ENCODE measurements at regions not wholly inside any gene's neighbourhood (a gene's known extent, or its start where the extent isn't known, plus 50 kb on each side); places are given as distances from the start of the nearest gene placed in this dataset.
A peak's percentile ranks its signal among the peaks of the same experiment; 100 is the strongest.
"Not testable (repeated sequence)": the region's sequence is repeated elsewhere in the genome, so short reads cannot be mapped to it uniquely, and the experiment has no call there.

DNA sequence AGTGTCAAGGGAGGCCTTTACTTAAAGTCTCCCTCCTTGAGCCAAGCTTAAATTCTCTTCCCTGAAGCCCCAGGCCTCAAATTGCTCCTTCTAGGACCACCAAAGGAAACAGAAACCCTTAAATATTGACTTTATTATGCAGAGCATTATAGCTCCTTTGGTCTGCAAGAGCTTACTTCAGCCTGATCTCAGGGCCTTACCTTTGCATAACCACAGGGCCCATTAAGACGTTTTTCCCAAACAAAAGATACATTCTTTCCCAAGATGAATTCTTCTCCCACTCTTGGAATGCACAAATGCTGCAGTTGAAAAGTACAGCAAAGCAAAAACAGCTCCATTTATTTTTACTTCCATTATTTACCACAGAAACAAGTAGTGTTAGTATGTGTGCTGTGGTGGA, 130.8 kb downstream of the B3GNT2 start:
- DNase-seq, result no peak

DNA sequence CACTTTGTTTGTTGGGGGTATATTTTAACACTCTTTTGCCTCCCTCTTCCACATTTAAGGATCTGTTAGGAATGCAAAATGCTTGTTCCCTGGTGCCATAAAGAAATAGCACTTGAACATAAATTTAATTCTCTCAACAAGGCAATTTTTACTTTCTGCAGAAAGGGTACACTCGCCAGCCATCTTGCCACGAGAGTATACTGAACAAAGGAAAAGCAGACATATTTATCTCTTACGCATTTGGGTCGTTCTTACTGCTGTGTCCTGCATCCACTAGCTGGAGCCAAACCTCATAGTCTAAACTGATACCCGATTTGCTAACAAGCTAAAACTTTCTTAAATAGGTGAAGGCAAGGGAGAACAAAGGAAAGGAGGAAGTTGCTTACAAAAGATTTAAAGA, 129.5 kb downstream of the B3GNT2 start:
- no peak for DNase-seq

DNA sequence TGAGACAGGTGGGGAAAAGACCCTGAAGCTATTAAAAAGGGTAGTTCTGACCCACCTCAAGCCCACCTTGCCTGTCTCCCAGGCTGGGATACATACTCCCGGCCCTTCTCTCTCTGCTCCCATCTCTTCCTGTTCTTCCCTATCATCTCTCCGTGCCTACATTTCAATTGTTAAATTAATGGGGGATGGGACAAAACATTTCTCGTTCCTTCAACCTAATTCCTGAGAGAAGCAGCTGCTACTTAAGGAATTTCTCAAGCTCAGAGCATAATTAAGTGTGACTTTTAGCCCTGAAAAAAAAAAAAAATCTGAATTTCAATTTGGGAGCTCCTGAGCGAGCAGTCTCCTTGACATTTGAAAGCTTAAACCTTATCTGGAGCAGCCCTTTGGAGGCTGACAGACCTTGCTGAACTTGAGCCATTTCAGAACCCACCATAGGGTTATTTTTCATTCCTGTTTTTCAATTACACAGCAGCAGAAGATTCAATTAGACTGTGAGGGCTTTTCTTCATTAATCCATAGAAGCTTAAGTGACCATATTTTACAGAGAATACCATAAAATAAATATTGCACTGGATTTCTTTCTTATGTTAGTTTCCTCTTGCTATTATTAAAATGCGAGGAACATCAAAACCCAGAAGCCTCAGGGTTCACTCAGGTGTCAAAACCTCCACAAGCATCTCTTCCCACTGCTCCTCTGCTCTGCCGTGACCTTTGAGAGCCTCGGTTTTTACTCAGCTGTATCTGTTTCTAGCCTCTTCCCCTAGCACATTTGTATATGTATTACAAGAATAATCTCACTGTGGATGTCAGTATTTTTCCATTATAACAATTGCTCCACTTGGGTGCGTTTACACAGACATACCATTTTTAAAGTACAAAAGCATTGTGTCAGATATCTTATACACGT, 125.7 kb downstream of the B3GNT2 start:
- DNase-seq, result no peak

DNA sequence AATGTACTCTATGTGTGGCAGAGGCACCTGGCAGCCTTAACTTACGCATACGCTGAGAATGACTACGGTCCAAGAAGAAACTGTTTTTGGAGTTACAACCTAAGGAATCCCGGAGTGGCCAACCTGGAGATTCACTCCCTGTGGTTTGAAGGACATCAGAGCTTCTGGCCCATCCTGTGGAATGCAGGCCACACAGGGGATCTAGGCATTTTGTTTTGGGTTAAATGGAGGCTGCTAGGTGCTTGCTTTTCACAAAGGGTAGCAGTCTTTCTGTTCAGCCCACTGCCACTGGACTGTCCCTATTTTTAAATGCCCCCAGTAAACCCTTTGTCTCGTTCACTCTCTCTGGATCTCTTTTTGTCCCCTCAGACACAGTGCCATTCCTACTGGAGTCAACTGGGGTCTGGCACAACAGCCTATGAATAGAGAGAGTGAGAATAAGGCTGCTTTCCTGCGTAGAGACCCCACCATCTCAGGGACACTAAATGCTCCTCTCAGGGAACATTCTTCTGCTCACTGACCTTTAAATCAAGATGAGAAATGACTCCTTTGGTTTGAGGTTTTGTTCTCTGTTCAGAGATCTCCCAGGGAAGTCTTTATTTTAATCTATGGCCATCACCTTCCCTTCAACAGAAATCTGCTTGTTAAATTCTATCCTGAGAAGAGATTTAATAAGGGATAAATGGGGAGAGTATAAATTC, 124.9 kb downstream of the B3GNT2 start:
- no peak for DNase-seq

DNA sequence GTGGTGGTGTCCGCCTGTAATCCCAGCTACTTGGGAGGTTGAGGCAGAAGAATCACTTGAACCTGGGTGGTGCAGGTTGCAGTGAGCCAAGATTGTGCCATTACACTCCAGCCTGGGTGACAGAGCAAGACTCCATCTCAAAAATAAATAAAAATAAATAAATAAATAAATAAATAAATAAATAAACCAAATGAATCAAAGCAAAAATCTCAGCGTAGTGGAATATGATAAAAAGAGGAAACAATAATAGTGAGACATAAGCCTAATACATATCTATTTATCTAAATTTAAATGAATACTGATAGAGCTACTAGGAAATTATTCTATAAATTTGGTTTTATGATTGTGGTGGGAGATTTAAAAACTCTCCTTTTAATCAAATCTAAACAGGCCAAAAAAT, 124.2 kb downstream of the B3GNT2 start:
- DNase-seq, result not testable (repeated sequence)

DNA sequence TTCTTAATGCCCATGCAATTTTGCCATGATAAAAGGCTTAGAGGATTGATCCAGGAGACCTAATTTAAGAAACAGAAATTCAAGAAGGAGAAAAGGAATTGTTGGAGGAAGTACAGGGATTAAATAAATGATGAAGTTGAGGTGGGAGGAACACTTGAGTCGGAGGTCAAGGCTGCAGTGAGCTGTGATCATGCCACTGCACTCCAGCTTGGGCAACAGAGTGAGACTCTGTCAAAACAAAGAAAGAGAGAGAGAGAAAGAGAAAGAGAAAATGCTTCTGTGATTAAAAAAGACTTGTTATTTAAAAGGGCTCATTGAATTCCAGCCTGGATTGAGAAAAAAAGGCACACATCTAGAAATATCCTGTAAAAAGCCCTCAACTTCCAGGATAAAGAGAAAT, 123.2 kb downstream of the B3GNT2 start:
- no peak for DNase-seq

DNA sequence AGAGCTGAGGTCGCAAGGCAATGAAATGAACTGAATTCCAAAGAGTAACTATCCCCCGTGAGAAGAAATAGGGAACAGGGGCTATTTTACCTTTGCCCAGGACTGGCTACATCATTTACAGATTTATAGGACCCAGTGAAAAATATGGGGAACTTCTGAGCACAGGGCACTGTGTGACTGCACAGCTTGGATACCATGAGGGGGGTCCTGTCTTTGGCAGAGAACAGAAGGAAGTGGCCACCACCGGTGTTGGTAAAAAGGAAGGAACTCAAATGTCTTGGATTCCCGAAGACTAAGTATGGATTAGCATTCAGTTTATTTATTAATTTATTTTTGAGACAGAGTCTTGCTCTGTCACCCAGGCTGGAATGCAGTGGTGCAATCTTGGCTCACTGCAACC, 119.6 kb downstream of the B3GNT2 start:
- no peak for DNase-seq

DNA sequence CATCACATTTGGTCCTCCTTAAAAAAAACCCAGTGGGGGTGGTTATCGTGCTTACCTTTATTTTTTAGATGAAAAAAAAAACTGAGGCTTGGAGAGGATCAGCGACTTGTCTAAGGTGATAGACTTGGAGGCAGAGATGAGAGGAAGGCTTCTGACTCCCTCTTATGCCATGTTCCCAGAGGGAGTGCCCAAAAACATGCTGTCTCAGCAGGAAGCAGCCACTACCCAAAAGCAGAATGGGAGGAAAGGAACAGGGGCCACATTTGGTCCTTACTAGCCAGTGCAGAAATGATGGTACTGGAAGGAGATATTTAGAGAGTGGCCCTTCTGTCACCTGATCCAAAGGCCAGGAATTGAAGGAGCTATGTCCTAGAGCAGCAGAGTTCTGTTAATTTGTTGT, 118.4 kb downstream of the B3GNT2 start:
- no peak for DNase-seq

DNA sequence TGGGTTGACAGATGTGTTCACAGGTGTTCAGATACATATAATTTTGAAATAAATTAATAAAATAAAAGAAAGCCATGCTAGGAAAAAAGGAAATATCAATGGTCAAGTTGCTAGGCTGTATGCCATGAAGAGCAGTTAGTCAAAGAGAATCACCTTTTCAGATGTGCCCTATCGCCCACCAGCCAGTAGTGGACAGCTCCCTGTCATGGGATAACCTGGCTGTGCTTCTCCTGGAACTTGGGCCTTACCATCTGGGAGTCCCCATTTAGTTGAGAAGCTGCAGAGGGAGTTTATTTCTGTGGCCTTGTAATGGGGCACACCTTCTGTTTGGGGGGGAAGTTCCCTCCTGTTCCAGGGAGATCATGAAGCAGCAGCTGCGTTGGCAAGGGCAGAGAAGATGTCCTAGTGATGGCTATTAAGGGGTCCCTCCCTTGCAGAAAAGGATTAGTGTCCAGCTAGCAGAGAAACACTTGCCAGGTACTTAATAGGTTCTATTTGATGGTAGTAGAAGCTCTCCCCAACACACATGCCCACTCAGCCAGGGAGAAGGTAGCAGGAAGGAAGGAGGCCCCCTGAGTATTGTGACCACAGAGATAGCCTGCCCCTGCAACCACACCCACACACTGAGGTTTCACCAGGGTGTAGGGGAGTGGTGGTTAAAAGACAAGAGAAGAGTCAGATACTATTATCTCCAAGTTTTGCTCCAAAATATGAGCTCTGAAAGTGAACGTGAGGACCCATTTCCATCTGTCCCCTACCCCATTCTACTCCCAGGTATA, 117.7 kb downstream of the B3GNT2 start:
- no peak for DNase-seq

DNA sequence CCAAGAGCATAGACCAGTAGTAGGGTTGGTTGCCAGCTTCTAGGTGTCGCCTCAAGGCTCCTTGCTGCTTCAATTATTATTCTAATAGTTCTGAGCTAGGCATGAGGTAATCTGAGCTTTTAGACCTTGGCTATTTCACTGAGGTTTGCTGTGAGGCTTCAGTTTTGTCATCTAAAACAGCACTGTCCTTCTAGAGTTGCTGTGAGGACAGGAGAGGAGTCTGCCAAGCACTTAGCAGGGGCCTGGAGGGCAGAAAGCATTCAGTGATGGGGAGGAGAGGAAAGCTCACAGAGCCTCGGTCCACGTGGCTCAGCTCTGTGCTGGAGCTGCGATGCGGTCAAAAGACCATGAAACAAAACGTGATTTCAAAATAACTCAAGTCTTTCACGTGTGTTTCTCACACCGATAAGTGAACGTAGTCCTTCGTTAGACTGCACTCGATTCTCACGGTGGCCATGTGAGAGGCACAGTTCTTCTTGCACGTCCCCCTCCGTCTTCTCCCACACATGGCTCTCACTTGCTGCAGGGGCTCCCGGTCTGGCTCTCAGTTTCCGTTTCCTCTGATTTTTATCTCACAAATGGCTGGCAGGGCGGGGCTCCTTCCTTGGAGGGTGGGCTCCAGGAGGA, 113.7 kb downstream of the B3GNT2 start:
- DNase-seq, result no peak

DNA sequence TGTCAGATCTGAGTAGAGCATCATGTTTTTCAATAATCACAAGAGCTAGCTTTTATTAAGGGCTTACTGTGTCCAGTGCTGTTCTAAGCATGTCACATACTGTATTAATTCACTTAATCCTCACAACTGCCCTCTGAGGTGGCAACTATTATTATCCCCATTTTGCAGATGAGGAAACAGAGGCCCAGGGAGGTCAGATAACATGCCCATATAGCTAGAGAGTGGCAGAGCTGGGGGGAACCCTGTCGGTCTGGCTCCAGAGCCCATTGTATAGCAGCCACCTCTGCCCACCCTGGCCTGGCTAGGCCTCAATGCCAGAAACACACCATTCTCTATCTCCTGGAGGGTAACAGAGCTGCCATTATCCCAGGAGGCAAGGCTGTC, 113.2 kb downstream of the B3GNT2 start:
- no peak for DNase-seq

DNA sequence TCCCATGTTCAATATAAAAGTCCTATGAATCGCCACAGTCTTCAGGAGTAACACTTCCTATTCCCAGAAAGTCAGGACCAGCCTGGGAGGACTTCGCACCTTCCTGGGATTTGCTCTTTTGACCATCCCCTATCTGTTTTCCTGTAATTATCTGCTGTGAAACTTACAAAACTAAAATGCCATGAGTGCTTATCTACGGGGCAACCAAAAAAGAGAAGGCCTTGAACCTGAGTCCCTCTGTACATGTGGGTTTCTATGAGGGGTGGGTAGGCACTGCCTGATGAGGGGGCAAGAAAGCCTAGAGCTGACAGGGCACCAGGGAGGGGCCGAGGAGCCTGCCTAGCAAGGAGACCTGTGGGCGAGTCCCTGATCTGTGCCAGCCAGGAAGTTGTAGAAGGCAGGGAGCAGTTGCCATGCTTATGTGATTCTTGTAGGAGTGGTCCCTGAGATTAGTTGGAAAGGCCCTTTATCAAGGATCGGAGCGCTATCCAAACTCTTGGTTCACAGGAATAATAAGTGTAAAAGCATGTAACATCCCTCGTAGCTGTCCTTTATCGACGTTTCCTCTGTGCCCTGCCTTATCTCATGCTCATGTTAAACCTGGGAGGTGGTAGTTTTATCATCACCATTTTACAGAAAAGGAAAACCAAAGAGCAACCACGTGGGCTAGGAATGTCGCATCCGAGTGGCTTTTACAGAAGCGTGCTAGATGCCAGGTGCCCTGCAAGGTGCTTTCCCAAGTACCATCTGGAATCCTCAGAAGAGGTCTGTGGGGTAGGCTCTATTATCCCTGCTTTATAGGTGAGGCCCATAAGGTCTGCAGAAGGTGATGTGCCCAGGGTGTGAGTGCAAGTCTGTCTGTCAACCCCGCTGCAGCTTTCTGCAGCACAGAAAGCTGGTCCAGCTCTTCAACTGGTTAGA, 111.8 kb downstream of the B3GNT2 start:
- DNase-seq, result no peak

DNA sequence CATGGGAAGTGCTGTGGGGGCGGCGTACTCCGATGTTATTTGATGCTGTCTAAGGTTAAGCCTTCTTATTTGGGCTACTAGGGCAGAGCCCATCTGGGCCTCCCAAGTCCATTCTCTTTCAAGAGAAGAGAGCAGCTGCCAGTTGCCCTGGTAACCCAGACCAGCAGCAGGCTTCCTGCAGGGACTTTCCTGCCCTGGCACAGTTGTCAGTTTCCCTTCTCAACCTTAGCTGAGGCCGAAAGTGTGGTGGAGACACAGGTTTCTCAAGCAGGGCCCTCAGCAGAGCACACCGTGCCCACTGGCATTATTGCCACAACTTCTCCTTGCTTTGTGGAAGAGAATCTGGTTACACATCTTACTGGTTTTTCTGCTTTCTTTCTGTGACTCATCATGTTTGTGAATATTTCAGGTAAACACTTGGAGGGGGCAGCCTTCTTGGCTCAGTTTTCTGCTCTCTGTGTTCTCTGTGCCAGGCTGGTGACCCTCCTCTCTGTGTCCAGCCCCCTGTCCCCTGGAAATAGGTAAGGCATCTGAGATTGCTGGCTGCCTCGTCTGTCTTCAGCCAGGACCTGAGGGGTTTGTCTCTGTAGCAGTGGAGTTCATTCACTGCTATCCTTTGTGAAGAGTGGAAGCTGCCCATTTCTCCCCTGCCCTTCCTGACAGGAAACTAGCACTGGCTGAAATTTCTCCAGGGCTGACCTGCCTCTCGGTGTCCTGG, 111.0 kb downstream of the B3GNT2 start:
- DNase-seq, result peak; percentile 50

DNA sequence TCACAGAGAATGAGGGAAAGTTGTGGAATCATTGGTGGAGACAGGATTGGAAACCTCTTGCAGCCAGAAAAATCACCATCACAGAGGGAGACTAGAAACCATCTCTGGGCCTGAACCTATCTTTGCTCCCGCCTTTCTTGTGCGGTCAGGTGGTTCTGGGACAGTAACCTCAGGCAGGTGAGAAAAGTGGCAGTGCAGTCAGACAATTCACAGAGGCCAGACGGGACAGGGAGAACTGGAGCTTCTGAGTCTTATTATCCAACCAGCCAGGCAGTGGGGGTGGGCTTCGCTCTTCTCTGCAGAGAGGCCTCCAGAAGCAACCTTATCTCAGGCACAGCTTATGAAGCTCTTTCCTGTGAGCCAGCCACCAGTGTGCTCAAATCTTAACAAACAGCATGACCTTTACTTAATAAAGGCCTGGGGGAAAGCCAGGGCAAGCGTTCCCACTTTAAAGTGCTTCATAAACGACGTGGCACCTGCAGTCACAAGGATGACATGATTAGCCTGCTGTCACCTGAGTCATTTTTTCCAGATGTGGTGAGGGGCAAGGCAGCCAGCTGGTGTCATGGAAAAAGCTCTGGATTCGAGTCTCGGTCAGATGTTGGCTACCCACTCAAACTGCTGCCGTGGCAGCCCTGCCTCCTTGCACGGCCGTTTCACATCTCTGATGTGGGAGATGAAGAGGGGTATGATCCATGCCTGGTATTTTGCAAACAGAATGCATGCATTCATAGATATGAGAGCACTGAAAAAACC, 109.7 kb downstream of the B3GNT2 start:
- peak; percentile 24 for DNase-seq

DNA sequence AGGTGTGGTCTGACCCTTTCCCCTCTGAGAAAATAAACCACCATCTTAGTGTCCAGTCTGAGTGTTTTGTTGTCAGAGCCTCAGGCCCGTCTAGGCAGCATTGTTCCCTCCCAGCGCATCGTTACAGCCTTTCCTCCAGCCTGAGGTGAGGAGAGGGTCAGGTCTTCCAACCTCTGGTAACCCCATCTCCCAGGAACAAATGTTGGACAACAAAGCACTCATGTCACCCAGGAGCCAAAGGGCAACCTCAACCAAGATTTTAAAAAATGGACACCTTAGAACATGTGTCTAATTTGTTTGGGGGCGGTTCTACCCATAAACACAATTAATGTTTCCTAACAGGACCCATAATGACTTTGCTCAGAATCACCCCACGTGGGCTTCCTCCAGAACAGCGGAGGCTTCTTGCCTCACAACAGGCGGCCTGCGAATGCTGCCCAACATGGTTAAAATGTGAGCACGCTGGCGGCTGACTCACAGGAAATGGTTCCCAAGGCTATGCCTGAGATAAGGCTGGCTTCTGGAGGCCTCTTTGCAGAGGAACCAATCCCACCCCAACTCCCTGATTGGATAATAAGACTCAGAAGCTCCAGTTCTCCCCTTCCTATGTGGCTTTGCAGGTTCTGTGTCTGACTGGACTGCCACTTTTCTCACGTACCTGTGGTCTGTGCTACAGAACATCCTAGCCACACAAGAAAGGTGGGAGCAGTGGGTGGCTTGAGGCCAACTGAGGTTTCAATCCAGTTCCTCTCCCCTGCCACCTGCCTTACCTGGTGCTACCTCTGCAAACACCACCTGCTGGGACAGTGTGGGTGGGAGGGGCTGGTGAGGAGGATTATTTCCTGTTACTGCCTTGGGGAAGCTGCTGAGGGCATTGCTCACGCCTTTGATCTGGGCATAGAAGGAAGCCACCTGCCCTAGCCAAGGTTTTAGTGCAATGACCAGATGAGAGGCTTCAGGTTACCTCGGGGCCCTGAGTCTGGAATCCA, 108.8 kb downstream of the B3GNT2 start:
- DNase-seq, result peak; percentile 79

DNA sequence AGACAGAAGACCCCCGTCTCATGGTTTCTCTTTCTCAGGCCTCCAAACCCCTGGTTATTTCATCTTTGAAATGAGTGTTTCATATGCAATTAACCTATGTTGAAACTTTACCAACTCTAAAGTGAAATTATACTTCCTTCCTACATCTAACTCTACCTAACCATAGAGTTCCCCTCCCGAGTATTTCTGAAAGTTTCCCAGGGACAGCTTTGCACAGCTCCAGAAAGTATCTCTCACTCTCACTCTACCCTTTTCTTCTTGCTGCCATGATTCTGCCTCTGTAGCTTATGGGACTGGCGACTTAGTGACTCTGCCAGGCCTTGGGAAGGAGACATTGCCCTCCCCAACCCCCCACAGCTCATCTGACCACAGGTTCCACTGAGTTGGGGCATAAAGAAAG, 107.9 kb downstream of the B3GNT2 start:
- DNase-seq, result no peak

DNA sequence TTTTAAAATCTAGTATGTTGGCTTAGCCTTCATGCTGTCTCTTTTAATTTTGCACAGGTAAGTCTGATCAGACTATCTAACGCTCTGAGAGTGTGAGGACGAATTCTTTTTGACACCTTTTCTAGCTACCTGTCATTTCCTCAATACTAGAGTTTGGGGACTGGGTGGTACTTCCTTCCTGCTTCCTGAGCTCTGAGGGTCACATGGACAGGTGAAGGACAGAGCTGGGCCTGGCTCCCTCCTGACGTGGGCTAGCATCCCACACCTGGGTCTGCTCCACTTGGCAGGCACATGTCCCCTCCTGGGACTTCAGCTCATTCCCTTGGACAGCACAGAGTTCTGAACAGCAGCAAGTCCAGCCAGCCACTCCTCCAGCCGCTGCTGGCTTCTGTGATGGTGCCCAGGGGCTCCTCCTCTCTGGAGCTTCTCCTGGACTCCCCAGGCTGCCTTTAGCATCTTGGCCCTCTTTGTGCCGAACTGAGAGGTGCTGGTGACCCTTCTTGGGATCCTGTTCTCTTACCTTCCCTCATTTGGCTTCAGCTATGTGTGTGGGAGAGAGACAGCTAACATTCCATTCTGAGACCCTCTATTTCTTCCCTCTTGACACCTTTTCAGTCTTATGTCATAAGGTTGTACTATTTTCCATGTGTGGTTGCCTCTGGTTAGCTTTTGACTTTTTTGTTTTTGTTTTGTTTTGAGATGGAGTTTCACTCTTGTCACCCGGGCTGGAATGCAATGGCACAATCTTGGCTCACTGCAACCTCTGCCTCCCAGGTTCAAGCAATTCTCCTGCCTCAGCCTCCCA, 106.9 kb downstream of the B3GNT2 start:
- DNase-seq, result no peak

DNA sequence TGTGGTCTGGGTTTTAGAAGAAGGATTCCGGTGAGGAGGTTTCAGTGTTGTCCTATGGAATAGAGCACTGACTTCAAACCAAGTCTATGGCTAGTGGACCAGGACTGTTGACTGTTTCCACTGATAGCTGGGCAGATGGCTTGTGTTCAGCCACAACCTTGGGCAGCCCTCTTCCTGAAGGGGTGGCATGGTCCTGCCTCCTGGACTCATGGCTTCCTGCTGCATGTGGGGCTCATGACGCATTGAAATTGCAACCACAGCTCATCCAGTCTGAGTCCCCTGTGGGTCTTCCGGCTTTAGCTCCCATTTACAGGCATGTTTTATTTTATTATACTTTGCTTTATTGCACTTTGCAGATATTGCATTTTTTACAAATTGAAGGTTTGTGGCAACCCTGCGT, 105.0 kb downstream of the B3GNT2 start:
- DNase-seq, result no peak

Measured in NCI-H345 (cell line).